Neural cell (in vitro differentiated cells): ENCODE measurements at regions not wholly inside any gene's neighbourhood (a gene's known extent, or its start where the extent isn't known, plus 50 kb on each side); places are given as distances from the start of the nearest gene placed in this dataset.

ENCODE experiments used
- H2AFZ ChIP-seq: fragments of 200-600, 300-800 bp; sonication (generic), shearing (Covaris generic); 2 replicates; pipeline ENCODE4 v1.6.0; 2014; ENCODE audit warnings: low read depth, mild to moderate bottlenecking, antibody characterized with exemption, low read length, moderate library complexity
- H3F3A ChIP-seq: fragments of 200-600 bp; shearing (Covaris generic); 2 replicates; pipeline ENCODE4 v1.6.1; 2016; ENCODE audit warnings: mild to moderate bottlenecking, moderate library complexity, mixed read lengths, antibody characterized with exemption, low read length; ENCODE audit not compliant: insufficient read depth, poor library complexity, severe bottlenecking
- H3K27ac ChIP-seq: fragments of 200-600, 300-800 bp; sonication (generic), shearing (Covaris generic); 2 replicates; pipeline ENCODE4 v1.5.1; 2014; ENCODE audit warnings: mild to moderate bottlenecking, low read length, moderate library complexity
- H3K27me3 ChIP-seq: fragments of 300-800, 200-600 bp; sonication (generic), shearing (Covaris generic); 2 replicates; pipeline ENCODE4 v1.6.0; 2014; ENCODE audit warnings: mild to moderate bottlenecking, low read depth, low read length, moderate library complexity; ENCODE audit not compliant: insufficient read depth
- H3K36me3 ChIP-seq: fragments of 300-800, 200-600 bp; sonication (generic), shearing (Covaris generic); 2 replicates; pipeline ENCODE4 v1.5.1; 2014; ENCODE audit warnings: mild to moderate bottlenecking, antibody characterized with exemption, low read length, moderate library complexity; ENCODE audit not compliant: insufficient read depth
- H3K4me2 ChIP-seq: fragments of 300-800, 200-600 bp; sonication (generic), shearing (Covaris generic); 2 replicates; pipeline ENCODE4 v1.6.0; 2014; ENCODE audit warnings: mild to moderate bottlenecking, low read length
- H3K4me3 ChIP-seq: fragments of 300-800, 200-600 bp; sonication (generic), shearing (Covaris generic); 2 replicates; pipeline ENCODE4 v1.5.1; 2014; ENCODE audit warnings: mild to moderate bottlenecking, low read length, moderate library complexity
- H3K79me2 ChIP-seq: fragments of 200-600 bp; shearing (Covaris generic); replicated peaks from 2 replicates; pipeline ENCODE4 v1.6.0; 2014; ENCODE audit warnings: mild to moderate bottlenecking, low read length, moderate library complexity; ENCODE audit not compliant: insufficient read depth
- H3K9ac ChIP-seq: fragments of 300-800, 200-600 bp; sonication (generic), shearing (Covaris generic); 2 replicates; pipeline ENCODE4 v1.6.1; 2016; ENCODE audit warnings: mild to moderate bottlenecking, low read length, mixed read lengths
- H3K9me2 ChIP-seq: fragments of 200-600 bp; shearing (Covaris generic); 2 replicates; pipeline ENCODE4 v1.6.1; 2016; ENCODE audit warnings: mild to moderate bottlenecking, low read length, mixed read lengths; ENCODE audit not compliant: insufficient read depth
- H3K9me3 ChIP-seq: fragments of 200-600, 300-800 bp; sonication (generic), shearing (Covaris generic); 2 replicates; pipeline ENCODE4 v1.6.1; 2016; ENCODE audit warnings: mild to moderate bottlenecking, mixed run types, low read length, moderate library complexity, mixed read lengths
- H4K20me1 ChIP-seq: fragments of 200-600 bp; shearing (Covaris generic); 2 replicates; pipeline ENCODE4 v1.6.1; 2016; ENCODE audit warnings: mild to moderate bottlenecking, mixed run types; ENCODE audit not compliant: insufficient read depth
- EP300 ChIP-seq: fragments of 450-650 bp; conservative IDR thresholded peaks from 2 replicates; pipeline ENCODE4 v1.6.1; 2014; ENCODE audit warnings: antibody characterized with exemption, mild to moderate bottlenecking, moderate library complexity; ENCODE audit not compliant: poor library complexity, severe bottlenecking
- EZH2 ChIP-seq: fragments of 200-600, 300-800 bp; shearing (Covaris generic), sonication (generic); IDR thresholded peaks from 2 replicates; pipeline ENCODE4 v1.6.1; 2014; ENCODE audit warnings: antibody characterized with exemption, low read length, borderline replicate concordance, mild to moderate bottlenecking; ENCODE audit not compliant: insufficient read depth, poor library complexity, severe bottlenecking
- MXI1 ChIP-seq: fragments of 450-650 bp; conservative IDR thresholded peaks from 2 replicates; pipeline ENCODE4 v1.6.1; 2014; ENCODE audit warnings: antibody characterized with exemption, mild to moderate bottlenecking; ENCODE audit not compliant: poor library complexity, severe bottlenecking
- POLR2AphosphoS5 ChIP-seq: IDR thresholded peaks from 2 replicates; pipeline ENCODE4 v1.6.1; 2012
- RAD21 ChIP-seq: fragments of 450-650 bp; conservative IDR thresholded peaks from 2 replicates; pipeline ENCODE4 v1.6.1; 2014; ENCODE audit warnings: antibody characterized with exemption, mild to moderate bottlenecking, moderate library complexity
- SMC3 ChIP-seq: fragments of 450-650 bp; conservative IDR thresholded peaks from 2 replicates; pipeline ENCODE4 v1.6.1; 2014; ENCODE audit warnings: antibody characterized with exemption, mild to moderate bottlenecking, moderate library complexity; ENCODE audit not compliant: poor library complexity
- TAF1 ChIP-seq: IDR thresholded peaks from 2 replicates; pipeline ENCODE4 v1.6.1; 2012; ENCODE audit warnings: low read depth
- TF ChIP-seq, protein P1 (sequence below): fragments of 450-650 bp; IDR thresholded peaks from 2 replicates; pipeline ENCODE4 v1.5.1; 2014; ENCODE audit warnings: antibody characterized with exemption, mild to moderate bottlenecking, moderate library complexity; ENCODE audit not compliant: poor library complexity, severe bottlenecking
- TF ChIP-seq, protein P2 (sequence below): IDR thresholded peaks from 2 replicates; pipeline ENCODE4 v1.6.1; 2012; ENCODE audit warnings: borderline replicate concordance

DNA sequence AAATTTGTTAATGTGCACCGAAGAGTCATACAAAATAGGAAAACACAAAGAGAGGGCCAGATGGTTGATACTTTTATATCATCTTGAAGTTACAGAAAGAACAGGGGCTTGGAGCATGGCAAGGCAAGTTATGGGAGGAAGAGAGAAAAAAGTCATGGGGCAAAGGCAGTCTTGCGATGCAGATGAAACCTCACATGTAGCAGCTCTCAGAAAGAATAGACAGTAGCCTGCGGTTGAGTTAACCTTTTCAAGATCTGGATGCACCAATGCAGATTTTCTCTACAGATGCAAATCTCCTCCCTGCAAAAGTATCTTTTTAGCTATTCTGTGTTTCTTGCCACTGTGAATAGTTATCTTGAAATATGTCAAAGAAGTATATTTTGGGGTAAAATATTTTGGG is 243.9 kb downstream of the TMEM167A start:
- Histone ChIP-seq H3K9me2 (no peaks in the 10 kb centered on the region), H3K4me2 (no peak overlapping the region), H3K36me3 (no peaks in the 10 kb centered on the region), H3K4me3 (no peak overlapping the region), H2AFZ (no peak overlapping the region), H3F3A (no peaks in the 10 kb centered on the region), H3K79me2 (no peaks in the 10 kb centered on the region), H3K9ac (no peak overlapping the region), H3K27ac (no peak overlapping the region), H4K20me1 (no peaks in the 10 kb centered on the region), H3K27me3 (no peaks in the 10 kb centered on the region), H3K9me3 (peaks cover 12% of the 10 kb centered on the region)
- no peak for TF ChIP-seq EZH2
- TF ChIP-seq TAF1: no peak
- TF ChIP-seq RAD21: no peak
- no peak for TF ChIP-seq EP300
- TF ChIP-seq POLR2AphosphoS5: no peak
- TF ChIP-seq, protein P1, sequence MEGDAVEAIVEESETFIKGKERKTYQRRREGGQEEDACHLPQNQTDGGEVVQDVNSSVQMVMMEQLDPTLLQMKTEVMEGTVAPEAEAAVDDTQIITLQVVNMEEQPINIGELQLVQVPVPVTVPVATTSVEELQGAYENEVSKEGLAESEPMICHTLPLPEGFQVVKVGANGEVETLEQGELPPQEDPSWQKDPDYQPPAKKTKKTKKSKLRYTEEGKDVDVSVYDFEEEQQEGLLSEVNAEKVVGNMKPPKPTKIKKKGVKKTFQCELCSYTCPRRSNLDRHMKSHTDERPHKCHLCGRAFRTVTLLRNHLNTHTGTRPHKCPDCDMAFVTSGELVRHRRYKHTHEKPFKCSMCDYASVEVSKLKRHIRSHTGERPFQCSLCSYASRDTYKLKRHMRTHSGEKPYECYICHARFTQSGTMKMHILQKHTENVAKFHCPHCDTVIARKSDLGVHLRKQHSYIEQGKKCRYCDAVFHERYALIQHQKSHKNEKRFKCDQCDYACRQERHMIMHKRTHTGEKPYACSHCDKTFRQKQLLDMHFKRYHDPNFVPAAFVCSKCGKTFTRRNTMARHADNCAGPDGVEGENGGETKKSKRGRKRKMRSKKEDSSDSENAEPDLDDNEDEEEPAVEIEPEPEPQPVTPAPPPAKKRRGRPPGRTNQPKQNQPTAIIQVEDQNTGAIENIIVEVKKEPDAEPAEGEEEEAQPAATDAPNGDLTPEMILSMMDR: no peak
- no peak for TF ChIP-seq MXI1
- TF ChIP-seq SMC3: no peak
- TF ChIP-seq, protein P2, sequence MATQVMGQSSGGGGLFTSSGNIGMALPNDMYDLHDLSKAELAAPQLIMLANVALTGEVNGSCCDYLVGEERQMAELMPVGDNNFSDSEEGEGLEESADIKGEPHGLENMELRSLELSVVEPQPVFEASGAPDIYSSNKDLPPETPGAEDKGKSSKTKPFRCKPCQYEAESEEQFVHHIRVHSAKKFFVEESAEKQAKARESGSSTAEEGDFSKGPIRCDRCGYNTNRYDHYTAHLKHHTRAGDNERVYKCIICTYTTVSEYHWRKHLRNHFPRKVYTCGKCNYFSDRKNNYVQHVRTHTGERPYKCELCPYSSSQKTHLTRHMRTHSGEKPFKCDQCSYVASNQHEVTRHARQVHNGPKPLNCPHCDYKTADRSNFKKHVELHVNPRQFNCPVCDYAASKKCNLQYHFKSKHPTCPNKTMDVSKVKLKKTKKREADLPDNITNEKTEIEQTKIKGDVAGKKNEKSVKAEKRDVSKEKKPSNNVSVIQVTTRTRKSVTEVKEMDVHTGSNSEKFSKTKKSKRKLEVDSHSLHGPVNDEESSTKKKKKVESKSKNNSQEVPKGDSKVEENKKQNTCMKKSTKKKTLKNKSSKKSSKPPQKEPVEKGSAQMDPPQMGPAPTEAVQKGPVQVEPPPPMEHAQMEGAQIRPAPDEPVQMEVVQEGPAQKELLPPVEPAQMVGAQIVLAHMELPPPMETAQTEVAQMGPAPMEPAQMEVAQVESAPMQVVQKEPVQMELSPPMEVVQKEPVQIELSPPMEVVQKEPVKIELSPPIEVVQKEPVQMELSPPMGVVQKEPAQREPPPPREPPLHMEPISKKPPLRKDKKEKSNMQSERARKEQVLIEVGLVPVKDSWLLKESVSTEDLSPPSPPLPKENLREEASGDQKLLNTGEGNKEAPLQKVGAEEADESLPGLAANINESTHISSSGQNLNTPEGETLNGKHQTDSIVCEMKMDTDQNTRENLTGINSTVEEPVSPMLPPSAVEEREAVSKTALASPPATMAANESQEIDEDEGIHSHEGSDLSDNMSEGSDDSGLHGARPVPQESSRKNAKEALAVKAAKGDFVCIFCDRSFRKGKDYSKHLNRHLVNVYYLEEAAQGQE: no peak

DNA sequence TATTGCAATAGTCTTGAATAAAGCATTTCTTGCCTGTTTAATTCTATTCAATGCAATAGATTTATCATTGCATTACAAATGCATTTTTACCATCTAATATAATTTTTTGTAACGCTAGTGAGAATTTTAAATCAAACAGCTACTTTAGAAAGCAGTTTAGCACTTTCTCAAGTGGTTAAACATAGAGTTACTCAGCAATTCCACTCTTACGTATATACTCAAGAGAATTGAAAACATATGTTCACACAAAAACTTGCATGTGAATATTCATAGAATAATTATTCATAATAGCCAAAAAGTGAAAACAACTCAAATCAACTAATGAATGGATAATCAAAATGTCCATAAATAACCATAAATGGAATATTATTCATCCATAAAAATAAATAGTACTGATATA is 244.7 kb downstream of the TMEM167A start:
- Histone ChIP-seq H3K27me3 (no peaks in the 10 kb centered on the region), H3K9ac (no peak overlapping the region), H3K4me2 (no peak overlapping the region), H3K79me2 (no peaks in the 10 kb centered on the region), H3K4me3 (no peak overlapping the region), H4K20me1 (no peaks in the 10 kb centered on the region), H3F3A (no peaks in the 10 kb centered on the region), H3K9me2 (no peaks in the 10 kb centered on the region), H3K36me3 (no peaks in the 10 kb centered on the region), H2AFZ (no peak overlapping the region), H3K9me3 (peaks cover 12% of the 10 kb centered on the region), H3K27ac (no peak overlapping the region)
- TF ChIP-seq EP300 (no peak), EZH2 (no peak), MXI1 (no peak), SMC3 (no peak), RAD21 (no peak)
- TF ChIP-seq, protein P2: no peak
